Lower lobe of right lung (tissue), 2 donors: ENCODE measurements at regions not wholly inside any gene's neighbourhood (a gene's known extent, or its start where the extent isn't known, plus 50 kb on each side); places are given as distances from the start of the nearest gene placed in this dataset.

Experiments used
- ATAC-seq, 2 donors: fragments of 200-7000 bp; cut with Tn5 transposase; one replicate each; pipeline ENCODE4 v1.9.1; 2020 to 2022; ENCODE audit warnings: mild to moderate bottlenecking in 2 of 2, moderate library complexity in 2 of 2
- DNase-seq: peaks from one replicate; pipeline ENCODE4 v3.0.0-alpha.2; 2020
- H3K27ac ChIP-seq: fragments of 200-600 bp; one replicate; pipeline ENCODE4 v1.8.0; 2022
- H3K27me3 ChIP-seq: fragments of 200-600 bp; one replicate; pipeline ENCODE4 v1.8.0; 2022; ENCODE audit warnings: low read depth
- H3K36me3 ChIP-seq: fragments of 200-600 bp; one replicate; pipeline ENCODE4 v1.8.0; 2022; ENCODE audit warnings: mild to moderate bottlenecking
- H3K4me1 ChIP-seq: fragments of 200-600 bp; one replicate; pipeline ENCODE4 v1.8.0; 2022
- H3K4me3 ChIP-seq: fragments of 200-600 bp; one replicate; pipeline ENCODE4 v1.8.0; 2022; ENCODE audit warnings: mild to moderate bottlenecking
- H3K9me3 ChIP-seq: fragments of 200-600 bp; one replicate; pipeline ENCODE4 v1.8.0; 2022
- intact Hi-C: fragments of 100-400 bp; cut with DNase I; formaldehyde crosslinking; loops from one replicate; pipeline ENCODE4 v1.11.0; 2022
- TF ChIP-seq, protein P1 (sequence below): fragments of 200-600 bp; IDR thresholded peaks from one replicate; pipeline ENCODE4 v1.8.0; 2022; ENCODE audit warnings: antibody characterized with exemption, mild to moderate bottlenecking
- donor health status: DM: no; HTN: yes; CAD: no; lungs with severe emphysema.

DNA sequence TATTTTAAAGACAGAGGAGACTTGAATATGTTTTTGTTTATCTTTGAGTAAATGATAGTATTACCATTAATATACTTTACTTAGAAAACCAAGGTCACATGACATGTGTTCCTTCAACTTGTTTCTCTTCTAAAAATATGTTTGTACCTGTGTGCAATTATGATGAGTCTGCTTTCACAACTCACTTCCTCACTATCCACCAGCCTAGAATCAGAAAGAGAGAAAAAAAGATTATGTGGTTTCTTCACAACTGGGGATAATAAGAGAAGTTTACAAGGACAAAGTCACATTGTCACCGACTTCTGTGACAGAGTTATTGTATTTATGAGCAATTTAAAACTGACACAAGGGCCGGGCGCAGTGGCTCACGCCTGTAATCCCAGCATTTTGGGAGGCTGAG, 1112.1 kb downstream of the RPA4 start:
- H3K4me1 ChIP-seq, result no peaks in the 10 kb centered on the region
- no peaks in the 10 kb centered on the region for H3K36me3 ChIP-seq
- H3K4me3 ChIP-seq, result no peak overlapping the region
- intact Hi-C loops, result no loop called here
- ATAC-seq (no peak), DNase-seq (no peak)
- H3K27me3 ChIP-seq, result no peaks in the 10 kb centered on the region
- H3K27ac ChIP-seq, result no peak overlapping the region
- no peaks in the 10 kb centered on the region for H3K9me3 ChIP-seq
- TF ChIP-seq, protein P1, sequence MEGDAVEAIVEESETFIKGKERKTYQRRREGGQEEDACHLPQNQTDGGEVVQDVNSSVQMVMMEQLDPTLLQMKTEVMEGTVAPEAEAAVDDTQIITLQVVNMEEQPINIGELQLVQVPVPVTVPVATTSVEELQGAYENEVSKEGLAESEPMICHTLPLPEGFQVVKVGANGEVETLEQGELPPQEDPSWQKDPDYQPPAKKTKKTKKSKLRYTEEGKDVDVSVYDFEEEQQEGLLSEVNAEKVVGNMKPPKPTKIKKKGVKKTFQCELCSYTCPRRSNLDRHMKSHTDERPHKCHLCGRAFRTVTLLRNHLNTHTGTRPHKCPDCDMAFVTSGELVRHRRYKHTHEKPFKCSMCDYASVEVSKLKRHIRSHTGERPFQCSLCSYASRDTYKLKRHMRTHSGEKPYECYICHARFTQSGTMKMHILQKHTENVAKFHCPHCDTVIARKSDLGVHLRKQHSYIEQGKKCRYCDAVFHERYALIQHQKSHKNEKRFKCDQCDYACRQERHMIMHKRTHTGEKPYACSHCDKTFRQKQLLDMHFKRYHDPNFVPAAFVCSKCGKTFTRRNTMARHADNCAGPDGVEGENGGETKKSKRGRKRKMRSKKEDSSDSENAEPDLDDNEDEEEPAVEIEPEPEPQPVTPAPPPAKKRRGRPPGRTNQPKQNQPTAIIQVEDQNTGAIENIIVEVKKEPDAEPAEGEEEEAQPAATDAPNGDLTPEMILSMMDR, result no peak

DNA sequence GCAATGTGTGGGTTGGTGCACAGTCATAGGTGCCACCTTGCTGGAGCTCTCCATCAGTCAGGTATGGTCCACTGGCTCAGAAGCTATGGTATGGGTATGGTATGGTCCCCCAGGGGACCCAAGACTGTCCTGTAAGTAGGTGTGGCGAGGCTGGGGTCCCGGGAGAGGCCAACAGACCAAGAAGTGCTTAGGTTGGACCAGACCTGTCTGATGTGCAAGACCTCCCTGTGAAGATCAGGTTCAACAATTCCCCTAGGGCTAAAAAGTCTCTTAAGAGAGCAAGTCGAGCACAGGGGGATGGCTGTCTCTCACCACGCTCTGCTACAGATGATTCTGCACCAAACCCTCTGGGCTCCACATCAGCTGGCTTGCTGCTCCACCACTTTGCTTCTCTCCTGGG, 1145.0 kb downstream of the RPA4 start:
- Histone ChIP-seq H3K36me3 (no peaks in the 10 kb centered on the region), H3K4me3 (no peak overlapping the region), H3K27ac (no peak overlapping the region), H3K27me3 (no peaks in the 10 kb centered on the region), H3K9me3 (no peaks in the 10 kb centered on the region), H3K4me1 (no peaks in the 10 kb centered on the region)
- TF ChIP-seq, protein P1, result no peak
- no peak for DNase-seq
- intact Hi-C loops, result no loop called here
- no peak for ATAC-seq

DNA sequence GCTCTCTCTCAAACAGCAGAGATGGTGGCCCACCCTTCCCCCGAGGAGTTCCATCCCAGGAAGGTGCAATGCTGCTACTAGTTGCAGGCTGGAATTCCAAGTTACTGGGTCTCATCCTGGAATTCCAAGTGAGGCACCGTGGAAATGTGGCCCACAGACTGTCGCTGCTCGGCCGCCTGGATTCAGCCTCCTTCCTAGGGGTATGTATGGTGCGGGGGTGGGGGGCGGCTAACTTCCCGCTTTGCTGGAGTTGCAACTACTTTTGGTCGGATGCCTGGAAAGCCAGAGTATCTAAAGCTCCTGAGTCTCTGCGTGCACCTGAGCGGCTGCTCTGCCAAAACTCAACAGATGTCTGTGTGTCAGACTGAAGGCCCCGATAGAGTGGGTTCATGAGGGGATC, 1146.2 kb downstream of the RPA4 start:
- Histone ChIP-seq H3K9me3 (no peaks in the 10 kb centered on the region), H3K27me3 (no peaks in the 10 kb centered on the region), H3K27ac (no peak overlapping the region), H3K4me3 (no peak overlapping the region), H3K4me1 (no peaks in the 10 kb centered on the region), H3K36me3 (no peaks in the 10 kb centered on the region)
- intact Hi-C loops, result no loop called here
- TF ChIP-seq, protein P1, result no peak
- no peak for DNase-seq
- ATAC-seq, result no peak

DNA sequence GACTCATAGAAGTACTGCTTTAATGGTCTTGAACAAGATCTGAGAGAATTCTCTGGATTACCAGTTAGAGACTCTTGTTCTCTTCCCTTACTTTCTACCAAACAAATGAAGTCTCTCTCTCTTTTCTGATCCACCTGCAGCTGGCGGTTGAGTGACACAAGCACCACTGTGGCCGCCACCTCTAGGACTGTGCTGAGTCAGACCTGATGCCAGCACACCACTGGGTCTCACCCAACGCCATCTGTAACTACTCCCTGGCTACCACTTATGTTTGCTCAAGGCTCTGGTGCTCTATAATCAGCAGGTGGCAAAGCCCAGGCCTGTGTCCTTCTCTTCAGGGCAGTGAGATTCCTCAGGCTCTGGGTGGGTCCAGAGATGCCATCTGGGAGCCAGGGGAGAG, 1173.5 kb downstream of the RPA4 start:
- H3K27ac ChIP-seq, result no peak overlapping the region
- DNase-seq (no peak), ATAC-seq (no peak)
- H3K36me3 ChIP-seq, result no peaks in the 10 kb centered on the region
- intact Hi-C loops, result no loop called here
- H3K27me3 ChIP-seq, result no peaks in the 10 kb centered on the region
- no peaks in the 10 kb centered on the region for H3K4me1 ChIP-seq
- H3K9me3 ChIP-seq, result no peaks in the 10 kb centered on the region
- no peak overlapping the region for H3K4me3 ChIP-seq
- TF ChIP-seq, protein P1, result no peak

DNA sequence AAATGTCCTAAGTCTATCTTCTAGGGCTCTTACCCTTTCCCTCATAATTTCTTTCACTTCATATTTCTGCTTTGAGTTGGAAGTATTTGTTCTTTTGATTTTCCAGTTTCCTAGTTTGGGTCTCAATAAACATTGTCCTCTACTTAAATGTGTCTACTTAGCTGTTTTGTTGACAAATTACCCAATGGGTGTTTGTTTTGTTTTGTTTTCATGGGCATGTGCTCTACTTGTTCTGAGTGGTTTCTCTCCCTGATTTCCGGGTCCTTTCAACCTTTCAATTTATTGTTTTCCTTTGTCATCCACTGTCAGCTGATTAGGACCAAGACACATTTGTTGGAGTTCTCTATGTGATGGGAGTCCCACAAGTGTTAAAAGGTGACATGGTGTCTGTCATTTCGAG, 1181.4 kb downstream of the RPA4 start:
- Histone ChIP-seq H3K27me3 (no peaks in the 10 kb centered on the region), H3K27ac (no peak overlapping the region), H3K9me3 (no peaks in the 10 kb centered on the region), H3K4me3 (no peak overlapping the region), H3K4me1 (no peaks in the 10 kb centered on the region), H3K36me3 (no peaks in the 10 kb centered on the region)
- intact Hi-C loops, result no loop called here
- no peak for ATAC-seq
- TF ChIP-seq, protein P1, result no peak
- DNase-seq, result no peak

DNA sequence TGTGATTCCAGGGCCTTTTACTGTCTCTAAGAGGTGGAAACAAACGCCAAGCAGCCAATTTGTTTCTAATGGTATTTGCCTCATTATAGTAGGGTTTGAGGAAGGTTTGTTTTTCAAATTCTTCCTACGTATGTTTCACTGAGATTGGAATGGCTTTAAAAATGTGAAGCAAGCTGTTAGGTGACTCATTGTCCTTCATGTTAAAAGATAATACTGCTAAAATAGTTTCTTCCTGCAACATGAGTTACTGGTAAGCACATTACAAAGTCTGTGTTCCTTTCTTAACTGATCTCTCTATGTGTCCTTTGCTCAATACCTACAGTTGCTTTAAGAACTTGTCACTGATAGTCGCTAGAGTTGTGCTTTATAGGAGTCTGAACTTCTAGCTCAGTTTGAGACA, 1183.9 kb downstream of the RPA4 start:
- ATAC-seq (no peak), DNase-seq (no peak)
- intact Hi-C loops, result no loop called here
- TF ChIP-seq, protein P1, result no peak
- no peak overlapping the region for H3K4me3 ChIP-seq
- no peaks in the 10 kb centered on the region for H3K9me3 ChIP-seq
- H3K36me3 ChIP-seq, result no peaks in the 10 kb centered on the region
- H3K27me3 ChIP-seq, result no peaks in the 10 kb centered on the region
- H3K27ac ChIP-seq, result no peak overlapping the region
- H3K4me1 ChIP-seq, result no peaks in the 10 kb centered on the region
